ENCODE measurements at regions not wholly inside any gene's neighbourhood (a gene's known extent, or its start where the extent isn't known, plus 50 kb on each side); places are given as distances from the start of the nearest gene placed in this dataset.

GRCh38 chr11:70854201-70854600 lies 398.2 kb downstream of the SHANK2 start (continued):
- TF ChIP-seq, protein P1, sequence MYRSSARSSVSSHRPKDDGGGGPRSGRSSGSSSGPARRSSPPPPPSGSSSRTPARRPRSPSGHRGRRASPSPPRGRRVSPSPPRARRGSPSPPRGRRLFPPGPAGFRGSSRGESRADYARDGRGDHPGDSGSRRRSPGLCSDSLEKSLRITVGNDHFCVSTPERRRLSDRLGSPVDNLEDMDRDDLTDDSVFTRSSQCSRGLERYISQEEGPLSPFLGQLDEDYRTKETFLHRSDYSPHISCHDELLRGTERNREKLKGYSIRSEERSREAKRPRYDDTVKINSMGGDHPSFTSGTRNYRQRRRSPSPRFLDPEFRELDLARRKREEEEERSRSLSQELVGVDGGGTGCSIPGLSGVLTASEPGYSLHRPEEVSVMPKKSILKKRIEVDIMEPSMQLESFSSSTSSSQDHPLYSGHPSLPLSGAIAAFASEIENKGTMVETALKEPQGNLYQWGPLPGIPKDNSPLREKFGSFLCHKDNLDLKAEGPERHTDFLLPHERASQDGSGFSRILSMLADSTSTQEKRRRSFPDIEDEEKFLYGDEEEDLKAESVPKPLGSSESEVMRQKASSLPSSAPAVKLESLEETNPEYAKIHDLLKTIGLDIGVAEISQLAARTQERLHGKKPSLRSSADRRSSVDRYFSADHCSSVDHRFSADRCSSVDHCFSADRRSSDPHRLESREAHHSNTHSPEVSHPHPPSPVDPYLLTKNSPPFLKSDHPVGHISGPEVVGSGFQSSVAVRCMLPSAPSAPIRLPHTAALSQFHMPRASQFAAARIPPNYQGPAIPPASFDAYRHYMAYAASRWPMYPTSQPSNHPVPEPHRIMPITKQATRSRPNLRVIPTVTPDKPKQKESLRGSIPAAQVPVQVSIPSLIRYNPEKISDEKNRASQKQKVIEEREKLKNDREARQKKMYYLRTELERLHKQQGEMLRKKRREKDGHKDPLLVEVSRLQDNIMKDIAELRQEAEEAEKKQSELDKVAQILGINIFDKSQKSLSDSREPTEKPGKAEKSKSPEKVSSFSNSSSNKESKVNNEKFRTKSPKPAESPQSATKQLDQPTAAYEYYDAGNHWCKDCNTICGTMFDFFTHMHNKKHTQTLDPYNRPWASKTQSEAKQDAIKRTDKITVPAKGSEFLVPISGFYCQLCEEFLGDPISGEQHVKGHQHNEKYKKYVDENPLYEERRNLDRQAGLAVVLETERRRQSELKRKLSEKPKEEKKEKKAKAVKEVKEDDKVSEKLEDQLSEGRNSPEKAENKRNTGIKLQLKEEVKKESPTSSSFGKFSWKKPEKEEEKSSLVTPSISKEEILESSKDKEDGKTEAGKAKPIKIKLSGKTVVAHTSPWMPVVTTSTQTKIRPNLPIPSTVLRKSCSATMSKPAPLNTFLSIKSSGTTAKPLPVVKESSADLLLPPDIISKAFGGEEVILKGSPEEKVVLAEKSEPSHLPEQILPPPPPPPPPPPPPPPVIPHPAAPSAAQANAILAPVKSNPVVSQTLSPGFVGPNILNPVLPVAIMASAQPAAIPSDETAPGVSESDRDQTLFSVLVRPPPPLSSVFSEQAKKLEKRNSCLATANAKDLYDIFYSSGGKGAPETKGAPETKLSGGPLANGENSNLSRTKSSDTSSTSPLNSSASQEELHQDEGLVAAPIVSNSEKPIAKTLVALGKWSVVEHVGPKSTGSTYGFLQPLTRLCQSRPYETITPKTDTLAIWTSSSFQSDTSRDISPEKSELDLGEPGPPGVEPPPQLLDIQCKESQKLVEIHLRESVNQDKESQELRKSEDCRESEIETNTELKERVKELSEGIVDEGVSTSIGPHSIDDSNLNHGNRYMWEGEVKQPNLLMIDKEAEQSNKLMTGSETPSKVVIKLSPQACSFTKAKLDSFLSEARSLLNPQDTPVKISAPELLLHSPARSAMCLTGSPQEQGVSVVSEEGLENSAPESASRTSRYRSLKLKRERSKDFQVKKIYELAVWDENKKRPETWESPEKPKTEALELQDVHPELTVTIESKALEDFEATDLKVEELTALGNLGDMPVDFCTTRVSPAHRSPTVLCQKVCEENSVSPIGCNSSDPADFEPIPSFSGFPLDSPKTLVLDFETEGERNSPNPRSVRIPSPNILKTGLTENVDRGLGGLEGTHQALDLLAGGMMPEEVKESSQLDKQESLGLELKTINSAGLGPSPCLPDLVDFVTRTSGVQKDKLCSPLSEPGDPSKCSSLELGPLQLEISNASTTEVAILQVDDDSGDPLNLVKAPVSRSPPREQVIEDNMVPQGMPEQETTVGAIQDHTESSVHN (CRISPR knock-in tag; IDR thresholded peaks at IDR 0.05): no peak
- TF ChIP-seq STAT5B (CRISPR knock-in tag; IDR thresholded peaks at IDR 0.05): no peak

- H3K36me3 ChIP-seq (replicated peaks in 1 of 2; ENCODE audit: control insufficient read depth in 1 of 2, insufficient read depth in 2 of 2, low read length in 2 of 2): peaks cover 6 to 14% of the 10 kb centered on the region in 2 experiments; a peak in 4 of 5 replicates
- peaks cover 3% of the 10 kb centered on the region; the same call in 1 of the 2 replicates for H4K20me1 ChIP-seq (ENCODE audit: insufficient read depth, low read length)
- ATAC-seq: no peak
- no peak overlapping the region for H3K4me3 ChIP-seq (replicated peaks in 1 of 3; ENCODE audit: insufficient read depth in 1 of 3, low read depth in 2 of 3, low read length in 3 of 3)
- DNase-seq (ENCODE audit: low spot score): no peak
- H3K9ac ChIP-seq (ENCODE audit: insufficient read depth, low read depth, low read length): no peak overlapping the region
- no peaks in the 10 kb centered on the region for H3K79me2 ChIP-seq (ENCODE audit: insufficient read depth, low read length)
- 94% methylated on average over 6 of the region's 6 CpGs for WGBS (ENCODE audit: low lambda C conversion rate)
- no peak overlapping the region for H2AFZ ChIP-seq (ENCODE audit: low read length)
- BruUV-seq (replicated peaks): no TSS peak
- no peak overlapping the region for H3K4me2 ChIP-seq (ENCODE audit: low read depth, low read length)
- H3K27me3 ChIP-seq (ENCODE audit: control insufficient read depth in 1 of 2, insufficient read depth in 2 of 2, low read length in 2 of 2): no peaks in the 10 kb centered on the region
- in situ Hi-C loops (cut with HindIII; ENCODE audit: extremely low pct_ligation_motif_present, low pct_unique_long_range_greater_than_20kb) (no loop called here), intact Hi-C loops (cut with micrococcal nuclease; ENCODE audit: unreplicated experiment) (no loop called here)
- POLR2A ChIA-PET: no interaction called here
- no peak for FAIRE-seq
- no peaks in the 10 kb centered on the region for H3K9me3 ChIP-seq (ENCODE audit: low read length)
- no peaks in the 10 kb centered on the region for H3K4me1 ChIP-seq (ENCODE audit: insufficient read depth, low read length)
- no peak overlapping the region for H3K27ac ChIP-seq (ENCODE audit: extremely low read length, insufficient read depth, low read length)
- CTCF ChIA-PET (ENCODE audit: low intra/inter-chr PET ratio, low total read pairs): no interaction called here
- TF ChIP-seq ZNF260 (CRISPR knock-in tag; IDR thresholded peaks at IDR 0.05; ENCODE audit: borderline replicate concordance, low read depth) (no peak), JUNB (CRISPR knock-in tag; IDR thresholded peaks at IDR 0.05; ENCODE audit: borderline replicate concordance) (no peak), ZSCAN30 (CRISPR knock-in tag; IDR thresholded peaks at IDR 0.05) (no peak), ISL2 (CRISPR knock-in tag; IDR thresholded peaks at IDR 0.05) (no peak), PPARG (CRISPR knock-in tag; conservative IDR thresholded peaks at IDR 0.05) (no peak), FOXM1 (CRISPR knock-in tag; IDR thresholded peaks at IDR 0.05) (no peak), ZNF720 (CRISPR knock-in tag; IDR thresholded peaks at IDR 0.05) (no peak), ZBTB20 (CRISPR knock-in tag; IDR thresholded peaks at IDR 0.05; ENCODE audit: borderline replicate concordance, low read depth) (no peak), THYN1 (CRISPR knock-in tag; IDR thresholded peaks at IDR 0.05; ENCODE audit: borderline replicate concordance, low read depth) (no peak), ZBTB42 (CRISPR knock-in tag; IDR thresholded peaks at IDR 0.05) (no peak), SALL2 (CRISPR knock-in tag; IDR thresholded peaks at IDR 0.05) (no peak), ZNF20 (CRISPR knock-in tag; IDR thresholded peaks at IDR 0.05) (no peak), ZNF468 (CRISPR knock-in tag; IDR thresholded peaks at IDR 0.05) (no peak), DR1 (CRISPR knock-in tag; IDR thresholded peaks at IDR 0.05) (no peak), KAT7 (CRISPR knock-in tag; IDR thresholded peaks at IDR 0.05; ENCODE audit: borderline replicate concordance) (no peak)
Observed at GRCh38 chr11:70854901-70855556, 397.3 kb downstream of the SHANK2 start.
